ENCODE measurements at regions not wholly inside any gene's neighbourhood (a gene's known extent, or its start where the extent isn't known, plus 50 kb on each side); places are given as distances from the start of the nearest gene placed in this dataset.

GRCh38 chr2:64770781-64771334 is 117.1 kb upstream of the SERTAD2 start (continued):
- TF ChIP-seq ZBTB49 (tag by site-specific recombination; IDR thresholded peaks at IDR 0.05; ENCODE audit: low read depth) (no peak), ZNF174 (tag by site-specific recombination; IDR thresholded peaks at IDR 0.05) (no peak), ZNF302 (tag by site-specific recombination; IDR thresholded peaks at IDR 0.05; ENCODE audit: low read depth) (no peak), ZNF2 (tag by site-specific recombination; IDR thresholded peaks at IDR 0.05) (no peak), ZNF645 (tag by site-specific recombination; IDR thresholded peaks at IDR 0.05) (no peak), ZNF335 (tag by site-specific recombination; conservative IDR thresholded peaks at IDR 0.05) (peak; percentile 62), ZNF658 (tag by site-specific recombination; IDR thresholded peaks at IDR 0.05) (no peak), ZNF248 (tag by site-specific recombination; IDR thresholded peaks at IDR 0.05) (no peak), PRDM10 (tag by site-specific recombination; IDR thresholded peaks at IDR 0.05) (peak; percentile 34; the same call in 1 of the 2 replicates), BCL11B (tag by site-specific recombination; IDR thresholded peaks at IDR 0.05; ENCODE audit: low read depth) (no peak), SP7 (tag by site-specific recombination; IDR thresholded peaks at IDR 0.05) (no peak), ZNF521 (tag by site-specific recombination; IDR thresholded peaks at IDR 0.05) (no peak), ZNF37A (tag by site-specific recombination; IDR thresholded peaks at IDR 0.05) (no peak), ZNF175 (tag by site-specific recombination; IDR thresholded peaks at IDR 0.05) (no peak), PBX3 (CRISPR knock-in tag; IDR thresholded peaks at IDR 0.05) (no peak), HOXD13 (CRISPR knock-in tag; IDR thresholded peaks at IDR 0.05; ENCODE audit: borderline replicate concordance) (no peak), ZNF510 (tag by site-specific recombination; IDR thresholded peaks at IDR 0.05; ENCODE audit: insufficient replicate concordance) (no peak), OSR2 (tag by site-specific recombination; IDR thresholded peaks at IDR 0.05) (peak; percentile 62), ZNF660 (tag by site-specific recombination; IDR thresholded peaks at IDR 0.05) (no peak), ZNF654 (tag by site-specific recombination; IDR thresholded peaks at IDR 0.05; ENCODE audit: low read depth) (no peak)

Data from HEK293 (cell line).